ENCODE measurements at regions not wholly inside any gene's neighbourhood (a gene's known extent, or its start where the extent isn't known, plus 50 kb on each side); places are given as distances from the start of the nearest gene placed in this dataset.

GRCh38 chr1:195243492-195243891, 1364.7 kb downstream of the KCNT2 start:
- no peak for TF ChIP-seq CTCF (IDR thresholded peaks at IDR 0.05; ENCODE audit: low read depth, low read length, poor library complexity, severe bottlenecking)
- TF ChIP-seq EZH2phosphoT487 (IDR thresholded peaks at IDR 0.05; ENCODE audit: borderline replicate concordance, low read length), result no peak
